Lower leg skin (tissue), 3 donors: ENCODE measurements at regions not wholly inside any gene's neighbourhood (a gene's known extent, or its start where the extent isn't known, plus 50 kb on each side); places are given as distances from the start of the nearest gene placed in this dataset.

Experiments used
- CTCF ChIP-seq, 3 donors: fragments of 450-650 bp; IDR thresholded peaks; one replicate each; pipeline ENCODE4 v1.5.1; 2016; ENCODE audit warnings: antibody characterized with exemption in 3 of 3, mild to moderate bottlenecking in 3 of 3, moderate library complexity in 2 of 3
- POLR2A ChIP-seq, 2 donors: fragments of 450-650 bp; IDR thresholded peaks; one replicate each; pipeline ENCODE4 v1.6.1; 2016 to 2017; ENCODE audit warnings: antibody characterized with exemption in 2 of 2, mild to moderate bottlenecking in 1 of 2, moderate library complexity in 1 of 2

- TF ChIP-seq POLR2A (IDR thresholded peaks at IDR 0.05): no peak
- TF ChIP-seq CTCF (IDR thresholded peaks at IDR 0.05): no peak
Measured at GRCh38 chr15:57785039-57785438, 78.5 kb downstream of the POLR2M start.
